Activated T-cell treated with anti-CD3 and anti-CD28 coated beads, Interleukin-2, amount 50 U/mL, for 24 hours (primary cell): ENCODE measurements at regions not wholly inside any gene's neighbourhood (a gene's known extent, or its start where the extent isn't known, plus 50 kb on each side); places are given as distances from the start of the nearest gene placed in this dataset.
"Not testable (repeated sequence)": the region's sequence is repeated elsewhere in the genome, so short reads cannot be mapped to it uniquely, and the experiment has no call there.

Experiments
- DNase-seq: peaks from one replicate; pipeline ENCODE4 v3.0.0-alpha.2; 2020
- H3K27ac Mint-ChIP-seq: 2 replicates; pipeline ENCODE4 v1.8.0; 2020; ENCODE audit warnings: mild to moderate bottlenecking, mixed read lengths
- H3K27me3 Mint-ChIP-seq: 2 replicates; pipeline ENCODE4 v1.8.0; 2020; ENCODE audit warnings: mixed read lengths
- H3K36me3 Mint-ChIP-seq: 2 replicates; pipeline ENCODE4 v1.8.0; 2020; ENCODE audit warnings: low read depth, mixed read lengths
- H3K4me1 Mint-ChIP-seq: 2 replicates; pipeline ENCODE4 v1.8.0; 2020; ENCODE audit warnings: low read depth, mixed read lengths
- H3K4me3 Mint-ChIP-seq: 2 replicates; pipeline ENCODE4 v1.8.0; 2020; ENCODE audit warnings: mild to moderate bottlenecking, moderate library complexity, mixed read lengths
- H3K9me3 Mint-ChIP-seq: 2 replicates; pipeline ENCODE4 v1.8.0; 2020; ENCODE audit warnings: mixed read lengths

DNA sequence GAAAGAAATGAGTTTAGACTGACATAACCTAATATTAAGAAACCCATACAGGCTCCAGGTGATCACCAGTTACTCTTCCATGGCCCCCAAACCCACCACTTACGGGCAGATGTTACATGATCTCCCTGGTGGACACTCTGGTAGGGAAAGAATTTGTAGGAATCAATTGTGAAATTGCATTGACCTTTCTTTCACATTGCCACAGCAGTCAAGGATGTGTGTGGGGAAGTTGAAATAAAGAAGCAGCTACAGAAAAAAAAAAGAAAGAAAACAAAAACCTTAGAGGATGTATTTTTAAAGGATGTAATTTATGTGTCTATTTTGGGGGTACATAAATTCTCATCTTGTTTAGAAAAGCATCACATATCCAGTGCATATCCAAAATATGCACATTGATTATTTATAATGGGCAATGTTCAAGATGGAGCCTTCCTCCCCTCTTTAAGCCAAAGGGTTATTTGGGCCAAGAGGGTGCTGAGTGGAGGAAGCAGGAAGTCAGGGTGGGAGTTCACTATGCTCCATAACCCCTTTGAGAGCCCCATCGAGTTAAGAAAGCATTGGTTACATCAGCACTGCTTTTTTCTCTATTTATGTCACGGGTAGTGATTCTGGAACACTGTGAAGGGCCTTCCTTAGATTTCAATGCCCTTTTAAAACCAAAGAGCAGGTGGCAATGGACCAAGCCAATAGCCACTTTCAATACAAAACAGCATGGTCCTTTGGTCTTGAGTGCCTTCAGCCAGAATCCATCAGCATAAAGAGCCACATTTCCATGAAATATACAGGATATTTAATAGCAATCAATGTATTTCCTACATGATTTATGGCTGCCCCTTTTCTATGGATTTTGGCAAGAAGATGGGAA is 169.6 kb downstream of the LACC1 start:
- Mint-ChIP-seq H3K9me3 (no peaks in the 10 kb centered on the region), H3K27ac (no peak overlapping the region), H3K36me3 (no peaks in the 10 kb centered on the region), H3K27me3 (peaks cover 59% of the 10 kb centered on the region), H3K4me1 (no peaks in the 10 kb centered on the region), H3K4me3 (no peak overlapping the region)
- DNase-seq = no peak

DNA sequence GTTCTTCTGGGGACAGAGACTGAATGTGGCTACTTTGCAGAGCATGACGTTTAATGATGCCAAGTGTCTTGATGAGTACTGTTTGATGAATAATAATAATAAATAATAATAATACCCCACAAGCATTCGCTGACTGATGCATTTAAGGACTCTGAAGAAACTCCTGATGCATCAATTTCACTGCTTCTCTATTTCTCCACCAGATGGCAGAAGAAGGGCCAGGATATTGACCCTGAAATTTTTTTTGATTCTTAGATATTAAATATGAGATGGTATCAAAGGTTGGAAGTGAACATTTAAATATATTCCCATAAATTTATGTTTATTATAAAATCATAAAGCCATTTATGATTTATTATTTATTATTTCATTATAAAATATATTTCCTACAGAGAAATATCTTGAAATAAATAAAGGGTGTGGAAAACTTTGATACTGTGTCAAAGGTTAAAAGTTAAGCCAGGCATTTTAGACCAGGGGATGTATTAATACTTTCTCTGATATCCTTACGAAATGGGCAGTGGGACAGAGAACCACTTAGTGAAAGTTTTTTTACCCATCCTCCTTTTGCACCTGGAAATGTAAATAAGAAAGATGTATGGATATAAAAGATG is 170.9 kb downstream of the LACC1 start:
- H3K27me3 Mint-ChIP-seq = peaks cover 56% of the 10 kb centered on the region
- no peak for DNase-seq
- no peak overlapping the region for H3K4me3 Mint-ChIP-seq
- peaks cover 4% of the 10 kb centered on the region for H3K4me1 Mint-ChIP-seq
- no peak overlapping the region for H3K27ac Mint-ChIP-seq
- H3K9me3 Mint-ChIP-seq = no peaks in the 10 kb centered on the region
- no peaks in the 10 kb centered on the region for H3K36me3 Mint-ChIP-seq

DNA sequence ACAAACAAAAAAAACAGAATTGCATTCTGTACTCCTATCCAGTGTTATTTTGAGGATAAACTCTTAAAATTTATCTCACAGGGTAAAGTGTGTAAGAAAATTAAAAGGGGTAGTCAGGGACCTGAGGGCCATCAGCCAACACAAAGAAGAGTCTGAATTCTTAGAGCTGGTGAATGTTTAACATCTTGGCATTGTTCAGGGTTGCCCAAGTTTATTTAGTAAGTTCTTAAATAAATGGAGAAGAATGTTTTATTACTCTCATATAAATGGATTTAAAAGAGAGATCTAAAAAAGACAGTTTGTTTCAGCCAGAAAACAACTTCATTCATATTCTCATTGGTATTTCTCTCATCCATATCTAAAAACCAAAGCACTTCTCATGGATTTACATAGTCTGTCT is 171.7 kb downstream of the LACC1 start:
- H3K36me3 Mint-ChIP-seq = no peaks in the 10 kb centered on the region
- no peak for DNase-seq
- no peak overlapping the region for H3K27ac Mint-ChIP-seq
- H3K9me3 Mint-ChIP-seq = no peaks in the 10 kb centered on the region
- H3K4me1 Mint-ChIP-seq = peaks cover 7% of the 10 kb centered on the region
- H3K27me3 Mint-ChIP-seq = peaks cover 54% of the 10 kb centered on the region
- H3K4me3 Mint-ChIP-seq = no peak overlapping the region

DNA sequence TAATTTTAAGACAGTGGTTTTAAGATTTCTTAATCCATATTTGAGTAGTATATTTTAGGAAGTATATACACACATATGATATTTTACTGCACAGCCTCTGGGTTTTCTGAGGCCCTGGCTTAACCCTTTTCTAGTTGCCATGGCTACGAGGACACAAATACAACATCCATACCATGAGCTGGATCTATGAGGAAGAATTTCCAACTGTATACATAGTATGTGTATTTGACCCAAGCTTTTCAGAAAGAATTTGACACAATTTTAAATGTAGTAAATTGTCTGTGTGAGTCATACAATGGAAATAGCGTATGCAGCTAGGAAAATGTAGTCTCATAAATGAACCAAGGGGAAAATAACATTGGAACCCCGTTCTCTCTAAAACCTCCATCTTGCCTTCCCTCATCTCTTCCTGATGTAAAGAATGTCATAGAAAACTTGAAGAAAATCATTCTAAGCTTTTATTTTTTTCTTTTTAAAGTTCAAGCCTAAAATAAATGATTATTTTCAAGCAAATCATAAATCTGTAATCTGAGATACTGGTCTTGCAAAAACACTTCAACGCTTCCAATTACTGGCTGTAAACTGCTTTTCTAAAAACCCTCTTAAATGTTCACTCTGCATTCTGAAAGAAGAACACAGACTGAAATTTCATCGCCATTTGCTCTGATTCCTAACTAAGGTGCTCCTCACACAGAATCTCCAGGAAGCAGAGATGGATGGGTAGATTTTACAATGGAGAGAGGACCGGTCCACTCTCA is 172.4 kb downstream of the LACC1 start:
- peaks cover 53% of the 10 kb centered on the region for H3K27me3 Mint-ChIP-seq
- H3K27ac Mint-ChIP-seq = no peak overlapping the region
- no peak for DNase-seq

DNA sequence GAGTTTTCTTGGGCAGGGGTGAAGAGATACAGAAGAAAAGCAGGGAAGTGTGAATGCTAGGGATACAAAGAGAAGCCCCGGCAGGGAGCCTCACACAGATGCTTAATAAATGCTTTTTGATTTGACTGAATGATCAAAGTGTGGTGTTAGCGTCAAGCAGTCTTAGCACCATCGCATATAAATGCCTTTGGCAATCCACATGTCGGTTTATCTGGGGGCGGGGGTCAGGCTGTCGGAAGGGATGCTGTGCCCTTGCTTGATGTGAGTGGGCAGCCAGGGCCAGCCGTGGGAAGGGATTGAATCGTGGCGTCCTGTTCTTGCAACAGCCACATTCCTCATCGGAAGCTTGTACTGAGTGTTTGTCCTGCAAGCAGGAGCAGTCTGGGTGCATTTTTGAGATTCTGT is 173.1 kb downstream of the LACC1 start:
- Mint-ChIP-seq H3K4me3 (no peak overlapping the region), H3K4me1 (peaks cover 7% of the 10 kb centered on the region), H3K27me3 (peaks cover 52% of the 10 kb centered on the region), H3K27ac (no peak overlapping the region), H3K36me3 (no peaks in the 10 kb centered on the region), H3K9me3 (no peaks in the 10 kb centered on the region)
- no peak for DNase-seq

More for the DNA sequence above, 172.4 kb downstream of the LACC1 start:
- no peaks in the 10 kb centered on the region for H3K9me3 Mint-ChIP-seq
- H3K4me1 Mint-ChIP-seq = peaks cover 7% of the 10 kb centered on the region
- H3K4me3 Mint-ChIP-seq = no peak overlapping the region
- no peaks in the 10 kb centered on the region for H3K36me3 Mint-ChIP-seq

DNA sequence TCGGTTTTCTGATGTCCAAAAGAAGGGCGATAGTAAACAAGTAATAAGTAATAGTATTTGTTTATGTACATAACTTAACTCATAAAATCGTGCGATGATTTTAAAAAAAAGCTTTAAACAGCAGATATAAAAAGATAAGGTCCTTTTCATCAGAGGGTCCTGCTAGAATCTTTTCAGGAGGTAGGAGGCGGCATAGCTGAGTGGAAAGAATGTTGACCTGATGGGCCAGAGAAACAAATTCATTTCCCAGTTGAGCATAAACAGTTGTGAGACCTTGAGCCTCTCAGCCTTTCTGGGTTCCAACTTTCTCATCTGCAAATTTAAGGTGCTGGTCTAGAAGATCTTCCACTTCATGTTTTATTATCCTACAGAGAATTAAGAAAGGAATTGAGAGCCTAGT is 173.5 kb downstream of the LACC1 start:
- no peak overlapping the region for H3K4me3 Mint-ChIP-seq
- no peaks in the 10 kb centered on the region for H3K36me3 Mint-ChIP-seq

DNA sequence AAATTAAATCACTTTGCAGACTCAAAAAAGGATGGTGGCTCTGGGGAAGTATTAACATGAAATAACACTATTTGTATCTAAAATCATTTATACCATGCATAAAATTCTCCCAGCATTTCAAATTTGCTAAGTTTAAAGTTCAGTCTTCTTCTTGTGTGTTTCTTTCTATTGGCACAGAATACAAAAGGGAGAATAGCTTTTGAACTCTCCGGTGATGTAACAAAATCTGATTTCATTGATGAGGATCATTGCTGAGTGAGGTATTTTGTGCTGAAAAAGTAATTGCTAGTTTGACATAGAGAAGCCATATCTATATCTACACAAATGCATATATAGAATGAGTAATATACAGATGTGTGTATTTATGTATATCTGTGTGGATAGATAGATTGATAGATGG is 174.8 kb downstream of the LACC1 start:
- H3K9me3 Mint-ChIP-seq = no peaks in the 10 kb centered on the region
- peaks cover 7% of the 10 kb centered on the region for H3K4me1 Mint-ChIP-seq
- H3K27ac Mint-ChIP-seq = no peak overlapping the region
- peaks cover 50% of the 10 kb centered on the region for H3K27me3 Mint-ChIP-seq
- DNase-seq = no peak
- H3K36me3 Mint-ChIP-seq = no peaks in the 10 kb centered on the region
- H3K4me3 Mint-ChIP-seq = no peak overlapping the region

More for the DNA sequence above, 173.5 kb downstream of the LACC1 start:
- H3K27ac Mint-ChIP-seq = no peak overlapping the region
- no peak for DNase-seq
- peaks cover 7% of the 10 kb centered on the region for H3K4me1 Mint-ChIP-seq
- H3K27me3 Mint-ChIP-seq = peaks cover 52% of the 10 kb centered on the region
- H3K9me3 Mint-ChIP-seq = no peaks in the 10 kb centered on the region

DNA sequence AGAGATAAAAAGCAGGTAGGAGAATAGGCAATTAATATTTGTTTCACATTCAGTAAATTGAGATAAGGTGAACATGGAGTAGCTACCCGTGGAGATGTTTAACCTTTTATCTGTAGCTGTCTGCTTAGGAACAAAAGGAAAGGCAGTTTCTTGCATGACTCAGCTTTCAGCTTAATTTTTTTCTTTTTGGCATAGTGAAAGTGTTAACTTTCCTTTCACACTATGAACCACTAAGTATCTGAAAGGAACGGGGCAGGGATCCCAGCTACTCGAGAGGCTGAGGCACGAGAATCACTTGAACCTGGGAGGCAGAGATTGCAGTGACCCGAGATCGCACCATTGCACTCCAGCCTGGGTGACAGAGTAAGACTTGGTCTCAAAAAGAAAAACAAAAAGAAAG is 176.0 kb downstream of the LACC1 start:
- H3K36me3 Mint-ChIP-seq, H3K4me1 Mint-ChIP-seq, H3K27ac Mint-ChIP-seq, H3K4me3 Mint-ChIP-seq, H3K9me3 Mint-ChIP-seq: not testable (repeated sequence)
- peak; percentile 30 for DNase-seq
- H3K27me3 Mint-ChIP-seq = peaks cover 46% of the 10 kb centered on the region

DNA sequence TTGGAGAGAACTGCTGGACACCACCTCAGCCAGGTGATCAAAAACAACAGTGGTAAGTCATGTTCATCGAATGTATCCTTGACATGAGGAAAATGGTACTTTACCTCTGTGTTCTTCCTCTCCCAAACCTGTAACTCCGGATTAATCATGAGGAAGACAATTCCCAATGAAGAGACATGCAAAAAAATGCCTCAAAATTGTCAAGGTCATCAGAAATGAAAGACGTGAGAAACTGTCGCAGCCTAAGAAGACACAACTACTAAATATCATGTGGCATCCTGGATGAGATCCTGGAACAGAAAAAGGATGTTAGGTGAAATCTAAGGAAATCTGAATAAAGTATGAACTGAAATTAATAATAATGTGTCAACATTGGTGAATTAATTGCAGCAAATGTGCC is 178.4 kb downstream of the LACC1 start:
- H3K36me3 Mint-ChIP-seq = no peaks in the 10 kb centered on the region
- peaks cover 7% of the 10 kb centered on the region for H3K4me1 Mint-ChIP-seq
- DNase-seq = no peak
- no peaks in the 10 kb centered on the region for H3K9me3 Mint-ChIP-seq
- no peak overlapping the region for H3K4me3 Mint-ChIP-seq
- no peak overlapping the region for H3K27ac Mint-ChIP-seq
- peaks cover 38% of the 10 kb centered on the region for H3K27me3 Mint-ChIP-seq

DNA sequence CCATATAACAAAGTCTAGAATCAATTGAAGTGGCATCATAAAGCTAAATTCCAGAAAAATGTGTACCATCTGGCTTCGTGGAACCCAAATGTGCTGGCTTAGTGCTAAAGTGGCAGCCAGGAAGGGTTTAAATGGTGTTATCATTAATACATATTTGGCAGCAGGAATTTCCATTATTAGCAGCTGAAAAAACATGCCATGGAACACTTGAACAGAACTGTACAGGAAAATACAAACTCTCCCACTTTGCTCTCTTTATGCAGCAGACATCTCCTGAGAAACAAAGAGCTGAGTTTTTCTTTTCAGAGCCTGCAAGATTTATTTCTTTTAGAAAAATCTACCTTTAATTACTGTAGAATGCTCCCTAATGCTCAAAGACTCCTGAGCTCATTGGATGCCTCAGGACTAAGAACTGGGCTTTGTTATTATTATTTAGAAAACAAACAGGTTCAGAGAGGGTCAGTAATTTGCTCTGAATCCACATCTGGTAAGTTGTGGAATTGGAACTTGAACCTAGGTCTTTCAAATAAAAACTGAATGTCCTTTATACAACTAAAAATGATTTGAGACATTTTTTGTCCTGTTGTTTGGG is 179.0 kb downstream of the LACC1 start:
- Mint-ChIP-seq H3K4me1 (peaks cover 7% of the 10 kb centered on the region), H3K9me3 (no peaks in the 10 kb centered on the region), H3K4me3 (no peak overlapping the region), H3K27ac (no peak overlapping the region), H3K27me3 (peaks cover 32% of the 10 kb centered on the region), H3K36me3 (no peaks in the 10 kb centered on the region)
- DNase-seq = no peak

DNA sequence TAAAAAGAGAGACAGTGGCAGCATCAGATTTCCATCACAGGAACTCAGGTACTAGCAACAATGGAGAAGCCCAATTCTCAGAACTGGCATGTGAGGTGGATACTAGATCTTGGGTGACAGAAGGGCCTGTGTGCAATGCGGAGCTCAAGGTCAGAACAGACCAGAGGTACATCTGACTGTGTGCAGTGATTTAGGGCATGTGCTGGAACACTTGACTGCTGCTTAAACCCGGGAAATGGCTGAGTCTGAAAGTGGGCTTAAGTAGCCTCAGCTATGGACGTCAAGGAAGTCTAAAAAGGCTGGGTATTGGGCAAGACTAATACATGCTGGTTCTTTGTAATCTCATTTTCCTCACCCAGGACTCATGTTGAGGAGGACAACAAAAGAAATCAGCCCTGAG is 182.2 kb downstream of the LACC1 start:
- no peaks in the 10 kb centered on the region for H3K4me1 Mint-ChIP-seq
- H3K27ac Mint-ChIP-seq = no peak overlapping the region
- no peaks in the 10 kb centered on the region for H3K36me3 Mint-ChIP-seq

DNA sequence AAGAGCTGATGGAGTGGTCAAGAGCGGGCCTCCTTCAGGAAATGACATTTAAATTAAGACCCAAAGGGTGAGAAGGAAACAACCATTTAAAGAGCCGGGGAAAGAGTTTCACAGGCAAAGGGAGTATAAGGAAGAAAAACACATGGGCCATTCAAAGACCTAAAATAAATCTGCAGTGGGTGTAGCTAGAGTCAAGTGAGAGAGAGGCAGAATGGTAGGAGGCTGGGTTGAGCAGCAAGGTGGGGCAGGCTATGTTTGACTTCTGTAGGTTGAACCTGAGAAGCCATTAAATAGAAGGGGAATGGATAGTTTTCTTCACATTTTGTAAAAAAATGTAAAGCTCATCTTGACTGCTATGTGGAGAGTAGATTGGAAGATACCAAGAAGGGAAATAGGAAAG is 183.8 kb downstream of the LACC1 start:
- Mint-ChIP-seq H3K27ac (no peak overlapping the region), H3K36me3 (no peaks in the 10 kb centered on the region), H3K4me3 (no peak overlapping the region)

More for the DNA sequence above, 182.2 kb downstream of the LACC1 start:
- no peak overlapping the region for H3K4me3 Mint-ChIP-seq
- H3K27me3 Mint-ChIP-seq = peaks cover 21% of the 10 kb centered on the region
- H3K9me3 Mint-ChIP-seq = no peaks in the 10 kb centered on the region
- DNase-seq = no peak

DNA sequence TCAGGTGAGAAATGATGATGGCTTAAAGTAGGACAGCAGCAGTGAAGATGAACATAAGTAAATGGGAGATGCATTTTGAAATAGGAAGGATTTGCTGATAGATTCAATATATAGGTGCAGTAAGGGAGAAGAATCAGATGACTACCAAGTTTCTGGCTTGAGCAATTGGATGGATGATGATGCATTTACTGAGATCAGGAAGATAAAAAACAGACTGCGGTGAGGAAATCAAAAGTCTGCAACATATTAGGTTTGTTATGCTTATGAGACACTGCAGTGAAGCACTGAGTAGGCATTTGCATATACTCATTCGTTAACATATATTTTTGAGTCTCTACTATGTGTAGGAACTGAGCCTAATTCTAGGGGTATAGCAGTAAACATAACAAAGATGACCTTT is 184.2 kb downstream of the LACC1 start:
- Mint-ChIP-seq H3K27ac (no peak overlapping the region), H3K27me3 (peaks cover 10% of the 10 kb centered on the region), H3K9me3 (no peaks in the 10 kb centered on the region), H3K4me3 (no peak overlapping the region), H3K36me3 (no peaks in the 10 kb centered on the region), H3K4me1 (no peaks in the 10 kb centered on the region)
- no peak for DNase-seq

More for the DNA sequence above, 183.8 kb downstream of the LACC1 start:
- no peaks in the 10 kb centered on the region for H3K4me1 Mint-ChIP-seq
- no peak for DNase-seq
- H3K9me3 Mint-ChIP-seq = no peaks in the 10 kb centered on the region
- H3K27me3 Mint-ChIP-seq = peaks cover 12% of the 10 kb centered on the region

DNA sequence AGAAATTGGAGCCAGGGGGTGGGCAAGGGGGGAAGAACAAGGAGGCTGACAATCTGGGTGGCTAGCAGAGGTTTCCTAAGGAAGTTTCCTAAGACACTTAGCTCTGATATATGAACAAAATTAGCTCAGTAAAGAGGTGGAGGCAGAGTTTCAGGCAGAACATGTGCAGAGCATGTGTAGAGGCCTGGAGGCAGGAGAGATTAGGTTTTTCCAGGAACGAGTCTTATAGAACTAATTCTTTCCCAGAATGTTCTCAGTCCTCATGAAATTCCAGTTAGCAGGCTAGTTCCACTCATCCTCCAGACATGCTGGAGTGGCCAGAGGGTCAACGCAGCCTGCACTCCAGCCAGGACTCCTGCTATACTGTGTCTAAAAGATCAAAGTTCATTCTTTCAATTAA is 184.7 kb downstream of the LACC1 start:
- no peaks in the 10 kb centered on the region for H3K4me1 Mint-ChIP-seq
- H3K27ac Mint-ChIP-seq = no peak overlapping the region
- H3K4me3 Mint-ChIP-seq = no peak overlapping the region
- H3K9me3 Mint-ChIP-seq = no peaks in the 10 kb centered on the region
- DNase-seq = no peak
- no peaks in the 10 kb centered on the region for H3K36me3 Mint-ChIP-seq
- peaks cover 8% of the 10 kb centered on the region for H3K27me3 Mint-ChIP-seq
